Loucy (cell line): ENCODE measurements at regions not wholly inside any gene's neighbourhood (a gene's known extent, or its start where the extent isn't known, plus 50 kb on each side); places are given as distances from the start of the nearest gene placed in this dataset.

Experiments used
- EZH2phosphoT487 ChIP-seq: fragments of 200-600 bp; IDR thresholded peaks from 2 replicates; pipeline ENCODE4 v1.6.1; 2018; ENCODE audit warnings: antibody characterized with exemption, mild to moderate bottlenecking, moderate library complexity, borderline replicate concordance
- TF ChIP-seq, protein P1 (sequence below): fragments of 200-600 bp; sonication (generic); conservative IDR thresholded peaks from 2 replicates; pipeline ENCODE4 v1.5.1; 2014; ENCODE audit warnings: mild to moderate bottlenecking, antibody characterized with exemption, low read length

DNA sequence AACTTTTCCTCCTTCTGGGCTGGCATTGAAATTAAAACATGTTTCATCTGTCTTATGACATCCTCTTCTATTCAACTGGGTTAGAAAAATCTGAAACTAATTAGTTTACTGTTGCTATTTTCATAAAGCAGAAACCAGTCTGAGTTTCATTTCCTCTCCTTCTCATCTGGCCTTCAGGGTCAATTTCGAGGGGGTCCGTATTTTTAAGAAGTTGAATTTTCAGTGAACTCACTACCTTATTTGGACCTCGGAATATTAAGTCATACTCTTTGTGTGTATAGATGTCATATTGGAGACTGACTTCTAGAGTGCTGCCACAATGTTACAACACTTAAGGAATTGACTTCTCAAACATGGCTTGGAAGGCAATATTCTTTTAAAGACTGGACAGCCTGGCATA, 485.9 kb downstream of the SQOR start:
- TF ChIP-seq, protein P1, sequence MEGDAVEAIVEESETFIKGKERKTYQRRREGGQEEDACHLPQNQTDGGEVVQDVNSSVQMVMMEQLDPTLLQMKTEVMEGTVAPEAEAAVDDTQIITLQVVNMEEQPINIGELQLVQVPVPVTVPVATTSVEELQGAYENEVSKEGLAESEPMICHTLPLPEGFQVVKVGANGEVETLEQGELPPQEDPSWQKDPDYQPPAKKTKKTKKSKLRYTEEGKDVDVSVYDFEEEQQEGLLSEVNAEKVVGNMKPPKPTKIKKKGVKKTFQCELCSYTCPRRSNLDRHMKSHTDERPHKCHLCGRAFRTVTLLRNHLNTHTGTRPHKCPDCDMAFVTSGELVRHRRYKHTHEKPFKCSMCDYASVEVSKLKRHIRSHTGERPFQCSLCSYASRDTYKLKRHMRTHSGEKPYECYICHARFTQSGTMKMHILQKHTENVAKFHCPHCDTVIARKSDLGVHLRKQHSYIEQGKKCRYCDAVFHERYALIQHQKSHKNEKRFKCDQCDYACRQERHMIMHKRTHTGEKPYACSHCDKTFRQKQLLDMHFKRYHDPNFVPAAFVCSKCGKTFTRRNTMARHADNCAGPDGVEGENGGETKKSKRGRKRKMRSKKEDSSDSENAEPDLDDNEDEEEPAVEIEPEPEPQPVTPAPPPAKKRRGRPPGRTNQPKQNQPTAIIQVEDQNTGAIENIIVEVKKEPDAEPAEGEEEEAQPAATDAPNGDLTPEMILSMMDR = no peak
- no peak for TF ChIP-seq EZH2phosphoT487
